ENCODE measurements at regions not wholly inside any gene's neighbourhood (a gene's known extent, or its start where the extent isn't known, plus 50 kb on each side); places are given as distances from the start of the nearest gene placed in this dataset.

GRCh38 chr5:114118511-114118910 lies 243.4 kb upstream of the KCNN2 start:
- intact Hi-C loops (cut with DNase I; ENCODE audit: low total_unique reads): no loop called here

GRCh38 chr5:114120166-114120565 lies 241.7 kb upstream of the KCNN2 start:
- Histone ChIP-seq H3K27ac (no peak overlapping the region), H3K27me3 (no peaks in the 10 kb centered on the region), H3K4me3 (no peak overlapping the region), H3K4me1 (no peaks in the 10 kb centered on the region), H3K9me3 (no peaks in the 10 kb centered on the region), H3K36me3 (no peaks in the 10 kb centered on the region)
- intact Hi-C loops (cut with DNase I; ENCODE audit: low total_unique reads): no loop called here
- DNase-seq (ENCODE audit: low spot score in 2 of 2): no peak
- TF ChIP-seq POLR2AphosphoS5 (IDR thresholded peaks at IDR 0.05) (no peak), POLR2A (IDR thresholded peaks at IDR 0.05) (no peak), CTCF (IDR thresholded peaks at IDR 0.05) (no peak)

More at GRCh38 chr5:114118511-114118910, 243.4 kb upstream of the KCNN2 start:
- no peak overlapping the region for H3K27ac ChIP-seq
- no peak for TF ChIP-seq CTCF (IDR thresholded peaks at IDR 0.05)
- no peak for TF ChIP-seq POLR2AphosphoS5 (IDR thresholded peaks at IDR 0.05)
- no peak for TF ChIP-seq POLR2A (IDR thresholded peaks at IDR 0.05)
- DNase-seq (ENCODE audit: low spot score in 2 of 2): no peak
- no peaks in the 10 kb centered on the region for H3K36me3 ChIP-seq
- H3K9me3 ChIP-seq: no peaks in the 10 kb centered on the region
- no peak overlapping the region for H3K4me3 ChIP-seq
- no peaks in the 10 kb centered on the region for H3K27me3 ChIP-seq
- H3K4me1 ChIP-seq: no peaks in the 10 kb centered on the region

- Histone ChIP-seq H3K27ac (no peak overlapping the region), H3K4me3 (no peak overlapping the region), H3K27me3 (no peaks in the 10 kb centered on the region), H3K4me1 (no peaks in the 10 kb centered on the region), H3K9me3 (no peaks in the 10 kb centered on the region), H3K36me3 (no peaks in the 10 kb centered on the region)
- intact Hi-C loops (cut with DNase I; ENCODE audit: low total_unique reads): no loop called here
- DNase-seq (ENCODE audit: low spot score in 2 of 2): no peak
- TF ChIP-seq POLR2AphosphoS5 (IDR thresholded peaks at IDR 0.05): no peak
- no peak for TF ChIP-seq POLR2A (IDR thresholded peaks at IDR 0.05)
- TF ChIP-seq CTCF (IDR thresholded peaks at IDR 0.05): no peak
These were observed 239.0 kb upstream of the KCNN2 start for GRCh38 chr5:114122852-114123251.

- Histone ChIP-seq H3K9me3 (no peaks in the 10 kb centered on the region), H3K4me1 (no peaks in the 10 kb centered on the region), H3K27ac (no peak overlapping the region), H3K27me3 (no peaks in the 10 kb centered on the region), H3K4me3 (no peak overlapping the region), H3K36me3 (no peaks in the 10 kb centered on the region)
- no peak for DNase-seq (ENCODE audit: low spot score in 2 of 2)
- TF ChIP-seq POLR2AphosphoS5 (IDR thresholded peaks at IDR 0.05): no peak
- TF ChIP-seq POLR2A (IDR thresholded peaks at IDR 0.05): no peak
- no peak for TF ChIP-seq CTCF (IDR thresholded peaks at IDR 0.05)
- intact Hi-C loops (cut with DNase I; ENCODE audit: low total_unique reads): no loop called here
These were observed 238.2 kb upstream of the KCNN2 start for GRCh38 chr5:114123654-114124053.

GRCh38 chr5:114146398-114146797 lies 215.5 kb upstream of the KCNN2 start:
- no peaks in the 10 kb centered on the region for H3K4me1 ChIP-seq
- H3K9me3 ChIP-seq: peaks cover 0 to 17% of the 10 kb centered on the region in 2 donors
- no peaks in the 10 kb centered on the region for H3K27me3 ChIP-seq
- DNase-seq (ENCODE audit: low spot score in 2 of 2): no peak
- H3K27ac ChIP-seq: no peak overlapping the region
- TF ChIP-seq POLR2AphosphoS5 (IDR thresholded peaks at IDR 0.05): no peak
- no peak for TF ChIP-seq CTCF (IDR thresholded peaks at IDR 0.05)
- no peak for TF ChIP-seq POLR2A (IDR thresholded peaks at IDR 0.05)
- intact Hi-C loops (cut with DNase I; ENCODE audit: low total_unique reads): no loop called here
- no peak overlapping the region for H3K4me3 ChIP-seq
- no peaks in the 10 kb centered on the region for H3K36me3 ChIP-seq

Measured in breast epithelium (tissue), 4 donors.